Endothelial cell (in vitro differentiated cells): ENCODE measurements at regions not wholly inside any gene's neighbourhood (a gene's known extent, or its start where the extent isn't known, plus 50 kb on each side); places are given as distances from the start of the nearest gene placed in this dataset.

ENCODE experiments used
- DNase-seq: peaks from one replicate; pipeline ENCODE4 v3.0.0; 2021; ENCODE audit warnings: low spot score
- H3K27ac Mint-ChIP-seq: one replicate; pipeline ENCODE4 v1.8.0; 2021; ENCODE audit warnings: mixed read lengths, inconsistent platforms; ENCODE audit not compliant: unreplicated experiment
- H3K27me3 Mint-ChIP-seq: one replicate; pipeline ENCODE4 v1.8.0; 2021; ENCODE audit warnings: mild to moderate bottlenecking, moderate library complexity, mixed read lengths, inconsistent platforms; ENCODE audit not compliant: unreplicated experiment
- H3K36me3 Mint-ChIP-seq: one replicate; pipeline ENCODE4 v1.8.0; 2021; ENCODE audit warnings: mild to moderate bottlenecking, low read depth, mixed read lengths, inconsistent platforms; ENCODE audit not compliant: unreplicated experiment
- H3K4me1 Mint-ChIP-seq: one replicate; pipeline ENCODE4 v1.8.0; 2021; ENCODE audit warnings: mild to moderate bottlenecking, mixed read lengths, inconsistent platforms; ENCODE audit not compliant: unreplicated experiment
- H3K4me3 Mint-ChIP-seq: one replicate; pipeline ENCODE4 v1.8.0; 2021; ENCODE audit warnings: mild to moderate bottlenecking, mixed read lengths, inconsistent platforms; ENCODE audit not compliant: unreplicated experiment
- H3K9me3 Mint-ChIP-seq: one replicate; pipeline ENCODE4 v1.8.0; 2021; ENCODE audit warnings: mixed read lengths, inconsistent platforms; ENCODE audit not compliant: unreplicated experiment
- CTCF ChIP-seq: fragments of 200-600 bp; sonication (generic); IDR thresholded peaks from one replicate; pipeline ENCODE4 v1.5.0; 2021; ENCODE audit warnings: antibody characterized with exemption; ENCODE audit not compliant: unreplicated experiment

GRCh38 chr13:26117620-26118019 lies 65.8 kb upstream of the SHISA2 start:
- Mint-ChIP-seq H3K4me3 (no peak overlapping the region), H3K27me3 (no peaks in the 10 kb centered on the region), H3K9me3 (no peaks in the 10 kb centered on the region), H3K4me1 (peaks cover 4% of the 10 kb centered on the region), H3K36me3 (no peaks in the 10 kb centered on the region), H3K27ac (no peak overlapping the region)
- no peak for TF ChIP-seq CTCF
- DNase-seq: no peak

- no peak overlapping the region for H3K4me3 Mint-ChIP-seq
- TF ChIP-seq CTCF: no peak
- no peak for DNase-seq
- no peaks in the 10 kb centered on the region for H3K36me3 Mint-ChIP-seq
- no peaks in the 10 kb centered on the region for H3K4me1 Mint-ChIP-seq
- H3K27ac Mint-ChIP-seq: no peak overlapping the region
- H3K27me3 Mint-ChIP-seq: no peaks in the 10 kb centered on the region
- no peaks in the 10 kb centered on the region for H3K9me3 Mint-ChIP-seq
These were observed 61.0 kb upstream of the SHISA2 start for GRCh38 chr13:26112843-26113242.

GRCh38 chr13:26111797-26112196 lies 60.0 kb upstream of the SHISA2 start:
- DNase-seq: no peak
- Mint-ChIP-seq H3K36me3 (no peaks in the 10 kb centered on the region), H3K27me3 (no peaks in the 10 kb centered on the region), H3K27ac (no peak overlapping the region), H3K4me3 (no peak overlapping the region), H3K9me3 (no peaks in the 10 kb centered on the region), H3K4me1 (no peaks in the 10 kb centered on the region)
- no peak for TF ChIP-seq CTCF
